Endothelial cell of umbilical vein (primary cell): ENCODE measurements at regions not wholly inside any gene's neighbourhood (a gene's known extent, or its start where the extent isn't known, plus 50 kb on each side); places are given as distances from the start of the nearest gene placed in this dataset.

Experiments used
- BruUV-seq: library from RNA; stranded (reverse); fragments of 400-500 nt; replicated peaks from 2 replicates; lab custom pipeline; 2021; lab: Mats Ljungman, UMichigan
- CTCF ChIA-PET: fragments of 300-600, 350-600 bp; sonication (Branson Sonifier 250); formaldehyde crosslinking; loops from one replicate; lab custom pipeline; 2021; ENCODE audit warnings: antibody characterized with exemption, inconsistent platforms; lab: Charles Lee
- POLR2A ChIA-PET: fragments of 300-600, 350-600 bp; sonication (Branson Sonifier 250); formaldehyde crosslinking; loops from one replicate; lab custom pipeline; 2021; ENCODE audit warnings: antibody characterized with exemption, inconsistent platforms; lab: Charles Lee
- DNase-seq: peaks from one replicate; pipeline ENCODE4 v3.0.0-alpha.2; 2011; ENCODE audit warnings: low read depth, low spot score
- FAIRE-seq: peaks from 2 replicates; lab custom pipeline; 2011; peaks lifted over from hg19 to GRCh38; lab: Jason Lieb, UNC
- H2AFZ ChIP-seq: 2 replicates; pipeline ENCODE4 v1.6.0; 2012; ENCODE audit warnings: low read depth, low read length, control low read depth, inconsistent platforms
- H3K27ac ChIP-seq: 2 replicates; pipeline ENCODE4 v1.5.1; 2011; ENCODE audit warnings: low read depth, mild to moderate bottlenecking, control low read depth, low read length, moderate library complexity; ENCODE audit not compliant: insufficient read depth
- H3K27me3 ChIP-seq, 2 experiments: 2 replicates each; pipeline versions ENCODE4 v1.6.0 to v1.6.1; 2011; ENCODE audit warnings: low read length in 2 of 2, mixed read lengths in 1 of 2; ENCODE audit not compliant: control insufficient read depth in 2 of 2, insufficient read depth in 2 of 2
- H3K36me3 ChIP-seq, 2 experiments: 2 replicates in 1 of 2; 3 replicates in 1 of 2; pipeline ENCODE4 v1.5.1; 2011; ENCODE audit warnings: low read length in 2 of 2, mild to moderate bottlenecking in 1 of 2, moderate library complexity in 1 of 2; ENCODE audit not compliant: control insufficient read depth in 2 of 2, insufficient read depth in 2 of 2; ENCODE audit errors: extremely low read depth in 1 of 2
- H3K4me1 ChIP-seq: 3 replicates; pipeline ENCODE4 v1.5.1; 2011; ENCODE audit warnings: mild to moderate bottlenecking, low read length; ENCODE audit not compliant: control insufficient read depth, insufficient read depth; ENCODE audit errors: extremely low read depth
- H3K4me2 ChIP-seq: 2 replicates; pipeline ENCODE4 v1.6.1; 2011; ENCODE audit warnings: low read length, control low read depth, mixed read lengths; ENCODE audit not compliant: insufficient read depth
- H3K4me3 ChIP-seq, 3 experiments: fragments of 200-600 bp in 1 of 3; sonication (generic), shearing (Covaris generic) in 1 of 3; replicated peaks in 1 of 3; 2 replicates each; pipeline ENCODE4 v1.5.1; 2011 to 2016; ENCODE audit warnings: control low read depth in 3 of 3, low read length in 3 of 3, mild to moderate bottlenecking in 2 of 3, inconsistent platforms in 1 of 3, low read depth in 1 of 3, moderate library complexity in 1 of 3; ENCODE audit not compliant: insufficient read depth in 1 of 3
- H3K79me2 ChIP-seq: 2 replicates; pipeline ENCODE4 v1.6.0; 2012; ENCODE audit warnings: low read length, inconsistent platforms; ENCODE audit not compliant: control insufficient read depth, insufficient read depth
- H3K9ac ChIP-seq: replicated peaks from 2 replicates; pipeline ENCODE3; 2011; ENCODE audit warnings: low read length, control low read depth; ENCODE audit not compliant: insufficient read depth; ENCODE audit errors: extremely low read depth
- H3K9me1 ChIP-seq: replicated peaks from 3 replicates; pipeline ENCODE4 v1.6.0; 2011; ENCODE audit warnings: mild to moderate bottlenecking, low read length; ENCODE audit not compliant: control insufficient read depth, insufficient read depth; ENCODE audit errors: extremely low read depth
- H3K9me3 ChIP-seq: replicated peaks from 2 replicates; pipeline ENCODE4 v1.5.1; 2012; ENCODE audit warnings: low read length, inconsistent platforms; ENCODE audit not compliant: control insufficient read depth, insufficient read depth
- H4K20me1 ChIP-seq: replicated peaks from 2 replicates; pipeline ENCODE3; 2011; ENCODE audit warnings: mild to moderate bottlenecking, low read length; ENCODE audit not compliant: control insufficient read depth, insufficient read depth; ENCODE audit errors: extremely low read depth
- CTCF ChIP-seq, 2 donors: IDR thresholded peaks; 1 replicate in 1 of 2; 2 replicates in 1 of 2; pipeline ENCODE4 v1.5.1; 2011; ENCODE audit warnings: low read length in 2 of 2, mild to moderate bottlenecking in 2 of 2, moderate library complexity in 2 of 2, control low read depth in 1 of 2, inconsistent platforms in 1 of 2, low read depth in 1 of 2; ENCODE audit not compliant: insufficient read depth in 1 of 2; ENCODE audit errors: extremely low read depth in 1 of 2
- EZH2 ChIP-seq: IDR thresholded peaks from 2 replicates; pipeline ENCODE4 v1.6.1; 2012; ENCODE audit warnings: borderline replicate concordance, low read depth, mild to moderate bottlenecking, moderate library complexity, low read length, inconsistent platforms; ENCODE audit not compliant: severe bottlenecking
- FOS ChIP-seq: IDR thresholded peaks from 2 replicates; pipeline ENCODE4 v1.6.1; 2011; ENCODE audit warnings: mild to moderate bottlenecking, low read length, moderate library complexity, borderline replicate concordance; ENCODE audit not compliant: insufficient read depth
- GATA2 ChIP-seq: IDR thresholded peaks from 2 replicates; pipeline ENCODE4 v1.7.0; 2011; ENCODE audit warnings: low read depth, mild to moderate bottlenecking, moderate library complexity, mixed read lengths, low read length; ENCODE audit not compliant: insufficient read length, insufficient read depth
- JUN ChIP-seq: IDR thresholded peaks from 2 replicates; pipeline ENCODE4 v1.6.1; 2011; ENCODE audit warnings: borderline replicate concordance, low read depth; ENCODE audit not compliant: insufficient read length, insufficient read depth
- MYC ChIP-seq: IDR thresholded peaks from one replicate; pipeline ENCODE4 v1.6.1; 2011; ENCODE audit warnings: mild to moderate bottlenecking, low read depth, low read length
- POLR2A ChIP-seq: IDR thresholded peaks from 2 replicates; pipeline ENCODE4 v1.6.1; 2012; ENCODE audit warnings: low read depth, mild to moderate bottlenecking, control low read depth, low read length
- POLR2AphosphoS5 ChIP-seq: IDR thresholded peaks from 2 replicates; pipeline ENCODE4 v1.6.1; 2012; ENCODE audit warnings: low read depth, mild to moderate bottlenecking, control low read depth, low read length, moderate library complexity; ENCODE audit not compliant: insufficient read depth
- dilution Hi-C: fragments of 300-500 bp; cut with MboI; formaldehyde crosslinking; loops from one replicate; pipeline ENCODE4 v1.15.0; 2019; ENCODE audit warnings: low sequenced_read_pairs; ENCODE audit not compliant: extremely low pct_ligation_motif_present
- intact Hi-C: fragments of 100-400 bp; cut with micrococcal nuclease; formaldehyde crosslinking; loops from one replicate; pipeline ENCODE4 v1.10.0; 2022
- TF ChIP-seq, protein P1 (sequence below): IDR thresholded peaks from 2 replicates; pipeline ENCODE4 v1.6.1; 2011; ENCODE audit not compliant: insufficient read depth, insufficient read length

DNA sequence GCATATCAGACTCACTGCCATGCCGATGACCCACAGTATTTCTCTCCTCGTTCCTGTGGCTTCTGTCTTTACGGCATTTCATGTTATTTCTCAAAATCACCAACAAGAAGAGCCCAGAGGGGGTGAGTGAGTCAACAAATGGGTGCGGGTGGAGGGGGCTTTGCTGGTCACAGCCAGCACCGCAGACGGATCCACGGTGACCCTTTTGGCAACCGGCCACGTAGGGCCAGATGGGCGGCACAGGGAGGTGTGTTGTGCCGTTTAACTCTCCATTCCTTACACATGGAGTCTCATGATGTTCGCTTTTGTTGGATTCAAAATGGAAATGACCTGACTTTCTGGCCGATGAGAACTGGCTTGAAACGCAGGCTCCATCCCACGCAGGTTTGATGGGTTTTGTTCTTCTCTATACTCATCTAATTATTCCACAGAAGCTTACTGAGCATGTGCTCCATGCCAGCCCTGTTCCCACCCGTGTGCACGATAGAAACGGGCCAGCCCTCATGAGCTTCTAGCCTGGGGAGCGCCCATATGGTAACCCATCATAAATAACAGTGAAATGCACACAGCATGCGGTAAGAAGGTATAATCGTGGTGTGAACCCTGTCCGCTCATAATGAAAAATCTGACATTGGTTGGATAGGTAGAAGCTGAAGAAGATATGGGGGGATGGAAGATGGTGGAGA is 319.9 kb downstream of the BRD1 start:
- DNase-seq (no peak), FAIRE-seq (no peak)
- Histone ChIP-seq H3K9me1 (no peaks in the 10 kb centered on the region), H4K20me1 (no peaks in the 10 kb centered on the region), H3K36me3 (no peaks in the 10 kb centered on the region), H2AFZ (no peak overlapping the region), H3K27ac (no peak overlapping the region), H3K4me1 (no peaks in the 10 kb centered on the region), H3K9ac (no peak overlapping the region), H3K4me2 (no peak overlapping the region), H3K27me3 (no peaks in the 10 kb centered on the region), H3K4me3 (no peak overlapping the region), H3K9me3 (peaks cover 6% of the 10 kb centered on the region), H3K79me2 (no peaks in the 10 kb centered on the region)
- no TSS peak for BruUV-seq
- no peak for TF ChIP-seq GATA2
- no peak for TF ChIP-seq EZH2
- TF ChIP-seq MYC = no peak
- ChIA-PET CTCF (interaction anchor here (1.5 kb wide), 1 partner anchor 15 kb away, joined by 3 read pairs; no protein-coding TSS in a partner anchor), POLR2A (no interaction called here)
- intact Hi-C loops = no loop called here
- dilution Hi-C loops = no loop called here

DNA sequence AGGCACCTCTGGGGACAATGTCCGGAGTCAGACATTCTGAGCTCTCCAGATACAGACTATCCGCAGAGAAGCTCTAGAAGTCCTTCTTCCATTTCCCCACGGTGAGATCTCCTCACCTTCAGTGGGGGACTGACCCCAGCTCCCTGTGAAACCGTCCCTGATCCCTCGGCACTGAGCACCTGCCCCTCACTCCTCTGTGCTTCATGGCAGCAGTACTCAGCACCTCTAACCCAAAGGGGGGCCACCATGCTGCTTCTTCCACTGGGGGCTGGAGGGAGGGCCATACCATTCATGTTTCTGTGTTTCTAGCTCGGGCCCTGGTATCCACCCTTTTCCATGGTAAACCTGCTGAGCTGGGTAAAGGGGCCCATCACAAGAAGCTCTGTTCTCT is 321.7 kb downstream of the BRD1 start:
- intact Hi-C loops (no loop called here), dilution Hi-C loops (no loop called here)
- TF ChIP-seq JUN (no peak), CTCF (IDR thresholded peaks at IDR 0.05; ENCODE audit: extremely low read depth in 1 of 2, insufficient read depth in 1 of 2, low read depth in 1 of 2, low read length in 2 of 2) (no peak), EZH2 (no peak), GATA2 (no peak), MYC (no peak), POLR2AphosphoS5 (no peak), POLR2A (no peak), FOS (no peak)
- TF ChIP-seq, protein P1, sequence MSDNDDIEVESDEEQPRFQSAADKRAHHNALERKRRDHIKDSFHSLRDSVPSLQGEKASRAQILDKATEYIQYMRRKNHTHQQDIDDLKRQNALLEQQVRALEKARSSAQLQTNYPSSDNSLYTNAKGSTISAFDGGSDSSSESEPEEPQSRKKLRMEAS = no peak
- H4K20me1 ChIP-seq = no peaks in the 10 kb centered on the region
- no peaks in the 10 kb centered on the region for H3K4me1 ChIP-seq
- H3K4me2 ChIP-seq = no peak overlapping the region
- ChIA-PET CTCF (no interaction called here), POLR2A (no interaction called here)
- H3K9ac ChIP-seq = no peak overlapping the region
- no peak overlapping the region for H2AFZ ChIP-seq
- H3K9me3 ChIP-seq = peaks cover 8% of the 10 kb centered on the region
- no peak overlapping the region for H3K27ac ChIP-seq
- H3K4me3 ChIP-seq = no peak overlapping the region
- no peaks in the 10 kb centered on the region for H3K79me2 ChIP-seq
- no TSS peak for BruUV-seq
- FAIRE-seq (no peak), DNase-seq (no peak)
- no peaks in the 10 kb centered on the region for H3K9me1 ChIP-seq
- H3K36me3 ChIP-seq = no peaks in the 10 kb centered on the region
- no peaks in the 10 kb centered on the region for H3K27me3 ChIP-seq
